Stimulated activated CD8-positive, alpha-beta memory T cell treated with anti-CD3 and anti-CD28 coated beads, Interleukin-15, amount 100 ng/mL, for 24 hours (primary cell): ENCODE measurements at regions not wholly inside any gene's neighbourhood (a gene's known extent, or its start where the extent isn't known, plus 50 kb on each side); places are given as distances from the start of the nearest gene placed in this dataset.

ENCODE experiments used
- DNase-seq: peaks from one replicate; pipeline ENCODE4 v3.0.0-alpha.2; 2020; ENCODE audit warnings: low read depth

DNA sequence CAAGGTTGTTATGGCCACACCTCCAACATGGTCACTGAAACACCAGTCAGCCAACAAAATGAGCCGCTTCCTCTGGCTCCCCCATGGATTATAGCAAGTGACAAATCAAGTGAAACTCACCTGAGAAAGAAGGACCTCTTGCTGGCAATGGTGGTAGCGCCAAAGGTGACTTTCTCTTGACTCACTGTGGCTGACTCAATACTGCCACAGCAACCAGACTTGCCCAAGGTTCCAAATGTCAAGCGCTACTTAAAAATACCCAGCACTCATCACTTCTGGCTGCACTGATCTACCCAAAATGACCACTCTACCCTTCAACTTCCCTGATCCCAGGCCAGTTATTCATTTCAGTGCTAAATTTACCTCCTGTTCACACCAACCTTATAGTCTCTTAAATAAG lies 495.5 kb downstream of the FOXO1 start:
- no peak for DNase-seq

DNA sequence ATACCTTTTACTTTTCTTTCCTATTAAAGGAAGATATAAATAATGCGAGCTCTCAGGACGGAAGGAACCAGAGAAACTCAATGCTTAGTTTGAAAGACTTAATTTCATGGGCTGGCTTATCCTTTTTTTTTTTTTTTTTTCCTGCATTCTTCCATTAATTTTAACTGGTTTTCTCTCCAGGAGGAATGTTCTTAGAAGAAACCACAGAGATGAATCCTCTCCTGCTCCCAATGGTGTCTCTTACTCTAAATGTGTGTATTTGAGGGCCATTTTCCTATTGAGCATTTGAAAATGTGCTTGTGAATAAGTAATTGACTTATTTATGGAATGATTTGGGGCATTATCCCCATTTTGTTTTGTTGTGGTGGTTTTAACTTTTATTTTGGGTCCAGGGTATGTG lies 494.9 kb downstream of the FOXO1 start:
- DNase-seq: no peak

DNA sequence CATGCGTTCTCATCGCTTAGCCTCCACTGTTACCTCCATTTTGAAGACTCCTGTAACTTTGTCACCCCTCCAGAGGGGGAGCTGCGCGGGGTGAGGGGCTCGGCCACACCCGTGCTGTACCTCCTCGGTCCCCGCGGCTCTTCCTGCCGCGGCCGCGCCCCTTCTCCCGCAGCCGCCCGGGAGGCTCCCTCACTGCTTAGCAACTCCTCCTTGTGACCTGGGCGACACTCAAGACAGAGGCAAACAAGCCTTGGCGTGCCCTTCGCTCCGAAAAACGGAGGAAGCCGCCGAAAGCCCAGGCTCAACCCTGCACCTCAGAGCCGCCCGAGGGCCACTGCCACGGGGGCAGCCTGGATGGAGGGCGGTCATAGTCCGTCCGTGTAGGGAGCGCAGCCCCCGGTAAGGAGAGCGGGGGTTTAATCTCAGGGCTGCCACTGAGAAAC lies 494.3 kb downstream of the FOXO1 start:
- no peak for DNase-seq

DNA sequence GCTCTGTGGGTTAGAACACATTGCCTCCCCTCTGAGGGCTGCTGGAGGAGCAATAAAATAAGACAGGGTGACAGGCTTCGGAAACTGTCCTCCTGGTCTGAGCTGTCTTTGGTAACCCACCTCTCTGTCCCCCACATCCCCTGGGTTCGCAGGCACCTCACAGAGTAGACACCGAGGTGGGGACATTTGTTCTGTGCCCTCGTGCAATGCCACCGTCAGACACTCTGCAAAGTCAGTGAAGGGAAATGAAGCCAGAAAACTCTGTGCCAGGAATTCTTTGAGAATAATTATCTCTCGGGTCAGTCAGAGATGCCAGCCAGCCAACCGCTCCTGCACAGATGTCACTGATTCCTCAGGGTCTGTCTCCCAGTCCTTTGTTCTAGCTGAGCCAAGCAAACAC lies 493.6 kb downstream of the FOXO1 start:
- no peak for DNase-seq

DNA sequence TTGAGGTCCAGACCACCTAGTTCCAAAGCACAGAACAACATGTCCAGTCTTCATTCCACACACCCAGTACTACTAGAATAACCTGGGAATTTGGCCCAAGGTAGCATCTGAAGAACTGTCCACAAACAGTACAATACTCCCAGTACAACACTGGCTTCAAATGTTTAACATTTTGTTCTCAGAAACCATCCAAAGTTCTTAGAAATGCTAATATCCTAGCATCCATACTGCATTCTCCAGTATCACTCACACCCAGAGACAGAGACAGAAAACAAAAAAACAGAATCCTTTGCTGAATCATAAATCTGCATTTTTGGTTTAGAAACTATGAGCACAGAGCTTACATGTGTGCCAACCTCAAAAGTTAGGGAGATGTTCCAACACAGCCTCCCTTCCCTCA lies 490.8 kb downstream of the FOXO1 start:
- DNase-seq: no peak

DNA sequence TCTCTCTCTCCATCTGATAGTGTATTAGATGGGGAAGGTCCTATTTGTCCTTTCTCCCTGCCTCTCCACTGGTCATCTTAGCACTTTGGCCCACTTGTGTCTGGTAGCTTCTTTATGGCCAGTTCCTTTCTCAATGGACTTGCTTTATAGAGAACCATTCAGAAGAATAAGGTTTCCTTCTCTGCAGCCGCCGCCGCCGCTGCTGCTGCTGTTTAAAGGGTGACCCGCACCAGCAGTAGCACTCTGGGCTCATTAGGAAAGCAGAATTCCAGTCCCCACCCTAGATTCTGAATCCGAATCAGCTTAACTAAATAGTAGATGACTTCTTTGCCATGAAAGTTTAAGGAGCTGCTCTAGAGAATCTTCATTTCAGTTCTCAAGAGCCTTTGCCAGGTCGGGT lies 490.2 kb downstream of the FOXO1 start:
- no peak for DNase-seq

DNA sequence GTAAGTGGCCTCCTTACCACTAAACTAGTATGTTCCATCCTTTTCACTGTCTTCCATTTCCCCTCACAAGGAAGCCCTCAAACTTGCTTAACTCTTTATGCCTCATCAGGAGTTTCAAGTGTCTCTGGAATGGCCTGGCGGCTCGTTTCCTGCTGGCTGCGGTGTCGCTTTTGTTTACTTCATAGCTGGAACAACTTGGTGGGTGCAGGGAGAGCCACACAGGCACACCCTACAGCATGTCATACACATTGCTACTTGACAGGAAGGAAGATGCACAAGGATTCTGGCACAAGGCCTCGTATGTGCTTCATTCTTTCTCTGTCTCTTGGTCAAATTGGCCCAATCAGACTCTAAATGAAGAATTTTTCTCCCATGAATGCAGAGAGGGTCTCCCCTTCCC lies 488.3 kb downstream of the FOXO1 start:
- DNase-seq: no peak

DNA sequence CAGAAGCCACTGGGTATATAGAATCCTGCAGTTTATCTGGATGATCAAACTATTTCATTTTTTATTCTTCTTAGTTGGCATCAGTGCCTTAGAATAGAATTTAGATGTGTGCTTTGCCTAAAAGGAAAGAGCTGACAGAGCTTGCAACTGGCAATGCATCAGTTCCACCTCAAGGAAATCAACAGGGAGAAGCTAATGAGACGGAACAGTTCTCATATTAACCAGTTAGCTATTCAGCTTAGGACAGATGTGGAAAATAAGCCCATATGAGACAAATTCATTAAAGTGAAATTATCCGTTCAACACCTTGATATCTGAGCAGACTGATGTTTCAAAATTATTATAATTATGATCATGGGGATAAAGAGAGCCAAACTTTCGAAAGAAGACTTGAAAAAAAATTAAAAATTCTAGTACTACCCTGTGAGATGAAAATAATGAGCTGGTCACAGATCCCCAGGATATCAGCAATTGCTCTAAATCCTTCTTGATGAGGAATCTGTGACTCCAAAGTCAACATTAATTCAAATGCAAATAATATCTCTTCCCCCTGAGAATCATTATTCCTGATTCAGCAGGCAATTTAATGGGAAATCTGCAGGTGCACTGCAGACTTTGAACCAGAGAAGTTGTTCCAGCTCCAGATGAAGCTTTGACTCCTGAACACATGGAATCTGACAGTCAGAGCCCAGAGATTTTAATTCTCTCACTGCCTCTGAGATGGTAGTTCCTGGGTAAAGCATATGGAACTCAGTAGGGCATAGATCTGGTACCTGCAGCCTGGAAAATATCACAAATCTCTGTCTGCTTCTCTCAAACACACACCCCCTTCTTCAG lies 486.8 kb downstream of the FOXO1 start:
- no peak for DNase-seq

DNA sequence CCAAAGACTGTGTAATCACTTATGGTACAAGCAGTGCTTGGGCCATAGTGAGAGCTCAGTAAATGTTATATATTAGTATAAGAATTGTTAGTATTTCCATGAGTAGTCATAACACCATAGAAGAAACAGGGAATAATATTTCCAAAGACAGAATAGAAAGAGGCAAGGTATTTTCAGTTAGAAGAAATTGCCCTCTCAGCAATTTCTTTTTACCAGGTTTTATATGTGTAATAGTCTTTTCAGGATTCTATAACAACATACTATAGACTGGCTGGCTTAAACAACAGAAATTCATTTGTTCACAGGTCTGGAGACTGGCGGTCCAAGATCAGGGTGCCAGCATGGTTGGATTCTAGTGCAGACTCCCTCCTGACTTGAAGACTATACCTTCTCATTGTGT lies 485.7 kb downstream of the FOXO1 start:
- no peak for DNase-seq

DNA sequence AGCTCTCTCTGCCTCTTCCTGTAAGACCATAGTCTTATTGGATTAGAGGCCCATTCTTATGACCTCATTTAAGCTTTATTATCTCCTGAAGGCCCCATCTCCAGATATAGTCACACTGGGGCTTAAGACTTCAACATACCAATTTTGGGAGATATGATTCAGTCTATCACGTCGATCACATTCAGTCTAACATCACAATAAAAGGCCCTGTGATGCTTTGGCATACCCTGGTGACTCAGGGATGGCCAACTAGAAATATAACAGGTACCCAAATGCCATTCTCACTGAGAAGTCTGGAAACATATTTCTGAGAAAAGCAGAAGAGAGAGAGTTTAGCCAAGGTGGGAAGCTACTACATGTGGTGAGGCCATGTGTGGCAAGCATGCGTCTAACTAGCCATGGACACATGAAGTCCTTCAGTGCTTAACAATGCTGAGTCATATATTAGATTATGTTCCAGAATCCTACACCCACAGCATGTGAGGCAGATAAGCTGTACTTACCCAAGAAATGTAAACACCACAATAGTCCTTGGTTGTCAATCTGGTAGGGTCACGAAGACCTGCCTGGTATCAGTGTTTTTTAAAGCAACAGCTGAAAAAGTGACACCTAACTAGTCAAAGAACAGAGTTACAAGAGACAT lies 485.1 kb downstream of the FOXO1 start:
- DNase-seq: no peak

DNA sequence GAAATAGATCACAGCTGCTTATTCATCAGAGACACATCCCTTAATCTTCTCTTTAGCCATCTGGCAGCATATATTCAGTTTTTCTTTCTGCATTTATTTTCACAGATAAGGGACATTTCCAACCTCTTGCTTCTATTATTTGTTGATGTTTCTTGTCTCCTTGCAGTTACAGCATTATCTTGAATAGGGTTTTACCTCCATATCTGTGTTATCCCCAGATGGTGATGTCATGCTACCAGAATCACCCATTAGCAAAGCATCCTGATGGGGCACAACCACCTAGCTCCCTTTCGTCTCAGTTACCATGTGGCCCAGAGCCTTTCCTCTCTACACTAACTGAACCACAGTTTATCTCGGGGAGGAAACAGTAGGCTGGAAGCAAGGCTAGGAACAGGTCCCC lies 483.9 kb downstream of the FOXO1 start:
- no peak for DNase-seq

DNA sequence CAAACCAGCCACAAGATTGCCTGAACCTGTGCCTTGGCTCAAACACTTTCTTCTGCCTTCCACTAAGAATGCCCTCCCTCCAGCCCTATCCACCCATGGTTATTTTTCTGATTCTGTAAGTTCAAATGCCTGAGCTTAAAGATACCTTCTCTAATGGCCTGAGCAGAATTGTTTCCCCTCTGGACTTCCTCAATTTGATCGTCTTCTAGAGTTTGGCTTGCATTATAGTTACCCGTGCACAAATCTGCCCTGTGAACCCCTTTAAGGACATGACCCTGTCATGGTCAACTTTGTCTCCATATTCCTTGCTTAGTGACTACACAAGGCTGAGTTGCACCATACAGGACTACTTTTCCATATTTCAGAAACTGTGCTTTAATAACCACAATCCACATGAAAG lies 481.0 kb downstream of the FOXO1 start:
- DNase-seq: no peak

DNA sequence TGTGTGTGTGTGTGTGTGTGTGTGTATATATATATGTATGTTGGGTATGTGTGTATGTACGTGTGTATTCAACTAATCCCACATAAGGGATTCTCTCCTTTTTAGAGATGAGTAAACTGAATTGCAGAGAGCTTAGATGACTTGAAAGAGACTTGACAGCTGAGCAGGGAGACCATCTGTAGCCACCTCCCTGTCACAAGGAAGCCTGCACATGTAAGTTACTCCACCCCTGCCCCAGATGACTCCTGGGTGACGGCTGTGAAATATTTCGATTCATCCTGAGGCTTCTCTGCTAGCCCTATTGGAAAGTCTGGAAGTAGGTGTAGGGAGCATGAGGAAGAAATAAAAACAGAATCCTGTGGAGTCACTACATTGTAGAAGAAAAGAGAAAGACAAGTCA lies 480.4 kb downstream of the FOXO1 start:
- DNase-seq: no peak

DNA sequence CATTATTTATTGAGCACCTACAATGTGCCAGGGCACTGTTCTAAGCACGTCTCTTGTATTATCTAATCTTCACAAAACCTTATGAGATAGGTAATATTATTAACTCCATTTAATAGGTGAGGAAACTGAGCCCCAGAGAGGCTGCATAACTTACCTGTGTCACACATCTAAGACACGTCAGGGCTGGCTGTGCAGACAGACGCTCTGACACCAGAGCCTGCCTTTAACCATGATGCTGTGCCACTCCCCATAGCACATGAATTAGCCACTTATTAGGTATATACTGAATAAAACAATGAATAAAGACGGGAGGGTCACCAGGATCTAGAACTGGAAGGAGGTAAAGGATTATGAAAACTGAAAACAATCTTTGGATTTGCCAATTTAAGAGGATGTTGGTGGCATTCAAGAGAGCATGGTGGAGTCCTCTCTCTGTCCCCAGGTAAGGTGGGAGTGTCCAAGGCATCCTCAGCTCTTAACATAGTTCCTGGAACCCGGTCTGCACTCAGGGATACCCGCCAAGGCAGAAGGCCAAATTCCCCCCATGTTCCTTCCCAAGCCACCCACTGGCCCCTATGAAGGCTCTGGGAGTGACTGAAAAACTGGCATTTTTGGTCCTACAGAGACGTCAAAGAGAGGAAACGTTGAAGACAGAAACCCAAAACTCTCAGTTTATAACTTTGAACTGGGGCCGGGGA lies 479.7 kb downstream of the FOXO1 start:
- no peak for DNase-seq

DNA sequence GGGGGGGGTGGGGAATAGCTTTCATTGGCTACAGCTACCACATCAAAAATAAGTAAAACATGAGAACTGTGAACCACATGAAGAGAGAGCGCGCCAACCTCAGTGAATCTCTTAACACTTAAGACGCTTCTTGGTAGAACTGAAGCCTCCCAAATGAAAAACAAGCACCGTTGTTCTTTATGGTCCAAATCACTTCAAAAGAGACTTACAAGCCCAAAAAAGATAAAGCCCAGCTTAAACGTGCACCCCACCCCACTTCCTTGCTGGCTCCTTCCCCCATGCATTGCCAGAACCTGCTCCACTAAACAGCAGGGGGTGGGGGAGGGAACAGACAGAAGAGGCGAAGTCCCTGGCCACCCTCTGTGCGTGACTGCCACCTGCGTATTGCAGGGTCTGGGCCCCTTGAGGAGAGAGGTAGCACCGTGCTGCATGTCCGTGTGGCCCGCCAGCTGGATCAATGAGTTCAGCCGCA lies 479.1 kb downstream of the FOXO1 start:
- DNase-seq: no peak

DNA sequence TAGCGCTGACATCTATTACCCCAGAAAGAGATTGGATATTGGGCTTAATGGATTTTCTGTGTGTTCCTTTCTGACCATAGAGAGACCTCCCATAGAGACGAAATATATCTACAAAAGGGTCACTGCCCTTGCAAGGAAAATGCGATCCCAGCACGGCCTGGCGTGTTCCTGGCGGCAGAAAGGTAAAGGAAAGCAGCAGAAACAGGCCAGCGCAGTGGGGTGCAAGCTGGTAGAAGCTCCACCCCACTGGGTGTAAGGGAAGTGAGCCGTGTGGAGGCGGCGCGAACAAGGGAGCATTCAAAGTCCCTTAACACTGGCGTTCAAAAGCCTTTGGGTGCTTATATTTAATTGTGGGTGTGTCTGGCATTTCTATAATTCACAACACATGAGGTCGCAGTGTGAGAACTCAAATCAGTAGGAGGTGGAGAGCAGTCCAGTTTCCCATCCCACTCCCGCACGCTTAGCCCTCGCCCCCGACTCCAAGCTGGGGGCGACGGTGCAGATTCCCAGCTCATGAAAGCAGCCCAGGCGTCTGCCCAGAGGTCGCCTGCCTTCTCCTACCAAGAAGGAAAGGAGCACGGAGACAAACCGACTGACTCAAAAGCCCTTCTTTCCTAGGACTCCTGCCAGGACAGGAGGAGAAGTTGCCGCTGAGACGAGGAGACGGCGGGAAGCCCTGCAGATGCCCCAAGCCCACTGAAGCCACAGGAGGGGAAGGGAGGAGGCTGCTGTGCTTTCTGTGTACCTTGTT lies 478.4 kb downstream of the FOXO1 start:
- no peak for DNase-seq

DNA sequence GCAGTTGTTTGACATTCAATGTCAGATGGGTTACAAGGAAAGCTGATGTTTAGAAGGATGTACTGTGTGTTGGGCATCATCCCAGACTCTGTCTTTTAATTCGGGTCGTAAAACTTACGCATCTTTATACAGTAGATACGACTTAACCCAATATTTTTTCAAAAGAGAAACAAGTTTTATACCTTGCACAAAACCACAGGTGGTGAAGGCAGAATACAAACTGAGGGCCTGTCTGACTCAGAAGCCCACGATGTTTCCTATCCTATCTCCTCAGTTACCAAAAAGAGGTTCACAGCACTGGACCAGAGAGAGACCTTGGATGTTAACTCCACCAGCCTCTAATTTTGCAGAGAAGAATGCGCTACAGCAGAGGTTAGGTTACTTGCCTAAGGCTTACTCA lies 477.0 kb downstream of the FOXO1 start:
- DNase-seq: no peak

DNA sequence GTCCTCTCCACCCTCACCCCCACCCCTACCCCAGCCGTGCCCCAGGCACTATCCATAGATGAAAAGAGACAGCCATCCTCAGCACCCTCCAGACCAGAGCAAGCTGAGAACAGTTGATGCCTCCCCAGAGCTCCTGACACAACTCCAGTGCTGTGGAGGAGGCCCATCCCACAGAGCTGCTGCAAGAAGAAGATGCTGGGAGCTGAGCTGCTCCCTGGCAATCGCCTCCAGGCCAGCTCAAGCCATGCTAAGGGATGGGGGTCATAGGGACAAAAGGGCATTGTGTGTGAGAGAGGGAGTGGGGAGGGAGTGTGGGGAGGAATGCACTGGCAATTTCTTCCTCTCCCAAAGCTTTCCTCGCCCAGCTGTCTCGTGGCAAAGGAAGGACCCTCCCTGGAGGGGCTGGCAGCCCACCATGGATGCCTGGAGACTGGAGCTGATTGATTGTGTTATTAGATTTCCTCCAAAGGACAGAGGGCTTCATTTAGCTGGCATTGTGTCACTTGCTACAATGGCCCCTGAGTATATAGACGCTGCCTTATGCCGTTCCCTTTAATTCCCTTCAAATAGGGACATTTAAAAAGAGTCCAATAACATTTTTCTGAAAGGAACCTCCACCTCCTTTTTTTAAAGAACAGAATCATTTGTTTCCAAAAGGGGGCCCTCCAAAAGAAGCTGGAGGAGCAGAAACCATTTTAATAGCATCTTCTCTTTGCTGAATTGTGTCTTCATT lies 476.4 kb downstream of the FOXO1 start:
- no peak for DNase-seq

DNA sequence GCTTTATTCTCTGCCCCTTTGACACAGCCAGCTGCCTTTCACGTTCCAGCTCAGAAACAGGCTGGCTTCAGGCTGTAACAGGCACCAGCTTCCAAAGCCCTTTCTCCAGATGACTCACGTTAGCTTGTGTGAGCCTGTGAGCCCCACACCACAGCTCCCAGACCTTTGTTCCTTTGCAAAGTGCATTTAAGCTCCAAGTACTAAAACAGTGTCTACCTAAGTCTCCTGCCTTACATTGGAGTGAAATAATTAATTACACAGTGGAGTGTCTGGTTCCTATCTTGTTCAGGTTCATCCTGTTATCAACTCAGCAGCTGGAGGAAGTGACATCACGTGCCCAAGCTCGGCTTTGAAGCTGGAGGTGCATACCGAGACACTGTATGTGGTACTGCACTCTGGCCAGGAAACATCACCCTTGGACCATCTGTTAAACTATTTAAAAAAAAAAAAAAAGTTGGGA lies 475.8 kb downstream of the FOXO1 start:
- DNase-seq: no peak

DNA sequence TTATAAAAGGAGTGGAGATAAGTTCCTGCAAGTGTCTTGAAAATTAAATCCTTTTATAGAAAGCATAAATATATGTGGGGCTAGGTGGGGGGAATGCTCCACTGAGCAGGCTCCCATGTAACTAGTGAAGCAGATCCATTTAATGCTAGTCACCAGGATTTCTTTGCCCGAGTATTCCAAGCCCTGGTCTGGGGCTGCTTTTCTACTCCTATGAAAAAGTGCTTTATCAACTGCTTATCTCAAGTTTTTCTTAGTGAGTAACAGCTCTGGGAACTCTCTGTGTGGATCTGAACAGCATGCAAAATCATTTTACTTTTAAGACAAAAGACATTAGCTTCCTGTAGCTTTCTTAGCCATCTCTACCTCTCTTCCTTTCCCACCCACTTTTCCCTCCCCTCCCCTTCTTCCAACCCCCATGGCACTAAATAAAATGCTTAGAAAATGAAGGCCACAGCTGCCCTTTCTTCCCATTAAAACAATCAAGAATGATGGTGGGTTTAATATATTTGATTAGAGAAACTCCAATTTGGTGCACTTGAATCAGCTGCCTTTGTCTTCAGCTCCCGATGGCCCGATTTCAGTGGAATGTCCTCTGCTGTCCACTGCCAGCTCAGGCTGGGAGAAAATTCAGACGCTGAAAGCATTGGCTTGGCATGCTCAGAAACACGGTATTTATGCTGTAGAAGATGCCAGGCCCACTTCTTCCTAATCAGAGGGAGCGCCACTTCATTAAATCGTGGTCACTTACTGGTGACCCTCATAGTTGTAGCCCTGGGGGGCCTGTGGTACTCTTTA lies 475.1 kb downstream of the FOXO1 start:
- no peak for DNase-seq

DNA sequence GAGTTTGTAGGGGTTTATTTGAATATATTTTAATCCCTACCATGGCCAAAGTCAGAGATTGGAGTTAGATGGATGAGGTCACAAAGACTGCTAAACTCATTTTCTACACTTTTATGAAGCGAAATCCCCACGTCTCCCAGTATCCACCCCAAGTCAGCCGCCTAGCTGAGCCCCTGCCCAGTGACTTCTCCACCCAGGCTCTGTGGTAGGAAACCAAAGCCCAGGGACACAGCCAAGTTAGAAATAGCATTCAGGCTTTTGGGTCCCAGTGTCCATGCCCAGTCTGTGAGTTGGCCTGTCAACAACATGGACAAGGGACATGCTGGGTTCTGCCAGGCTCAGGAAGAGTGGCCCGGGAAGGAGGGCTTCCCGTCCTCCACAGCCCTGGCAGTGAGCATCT lies 474.0 kb downstream of the FOXO1 start:
- DNase-seq: no peak
